T-cell (primary cell): ENCODE measurements at regions not wholly inside any gene's neighbourhood (a gene's known extent, or its start where the extent isn't known, plus 50 kb on each side); places are given as distances from the start of the nearest gene placed in this dataset.

Source experiments
- ATAC-seq, 4 experiments: fragments of 200-7000 bp in 3 of 4; fragments of 150-1000 bp in 1 of 4; cut with Tn5 transposase; replicated peaks in 1 of 4; 1 replicate in 3 of 4; 2 replicates in 1 of 4; pipeline ENCODE4 v1.10.0; 2021; ENCODE audit warnings: moderate library complexity in 3 of 4, mild to moderate bottlenecking in 2 of 4, moderate number of reproducible peaks in 1 of 4
- CTCF ChIA-PET, 2 donors: fragments of 300-600 bp; sonication (Branson Sonifier 250); formaldehyde crosslinking; loops; one replicate each; lab custom pipeline; 2022; ENCODE audit warnings: antibody characterized with exemption in 2 of 2; lab: Charles Lee
- POLR2A ChIA-PET, 2 donors: fragments of 300-600 bp; sonication (Branson Sonifier 250); formaldehyde crosslinking; loops; one replicate each; lab custom pipeline; 2022; ENCODE audit warnings: antibody characterized with exemption in 2 of 2; lab: Charles Lee
- DNase-seq, 35 experiments: peaks; one replicate each; pipeline versions ENCODE4 v3.0.0 to v3.0.0-alpha.2; 2013 to 2023
- H3K27ac ChIP-seq: one replicate; pipeline ENCODE4 v1.5.1; 2013; ENCODE audit warnings: low read length
- H3K27me3 ChIP-seq, 2 experiments: replicated peaks in 1 of 2; 1 replicate in 1 of 2; 2 replicates in 1 of 2; pipeline versions ENCODE4 v1.6.1 to v1.7.0; 2013; ENCODE audit warnings: low read length in 1 of 2, mixed read lengths in 1 of 2; ENCODE audit not compliant: control insufficient read depth in 2 of 2, insufficient read depth in 2 of 2; ENCODE audit errors: extremely low read depth in 1 of 2
- H3K36me3 ChIP-seq, 2 donors: 1 replicate in 1 of 2; 2 replicates in 1 of 2; pipeline versions ENCODE4 v1.6.1 to v1.7.0; 2013; ENCODE audit warnings: low read length in 1 of 2; ENCODE audit not compliant: control insufficient read depth in 2 of 2, insufficient read depth in 1 of 2; ENCODE audit errors: extremely low read depth in 1 of 2
- H3K4me1 ChIP-seq, 2 experiments: 1 replicate in 1 of 2; 2 replicates in 1 of 2; pipeline versions ENCODE4 v1.6.1 to v1.7.0; 2013; ENCODE audit warnings: low read length in 2 of 2, mixed read lengths in 1 of 2; ENCODE audit not compliant: insufficient read depth in 2 of 2, control insufficient read depth in 1 of 2; ENCODE audit errors: extremely low read depth in 1 of 2
- H3K4me3 ChIP-seq, 2 donors: 1 replicate in 1 of 2; 2 replicates in 1 of 2; pipeline versions ENCODE4 v1.5.1 to v1.7.0; 2013; ENCODE audit warnings: mild to moderate bottlenecking in 2 of 2, low read length in 1 of 2, moderate library complexity in 1 of 2; ENCODE audit not compliant: control insufficient read depth in 1 of 2; ENCODE audit errors: extremely low read depth in 1 of 2
- H3K9me3 ChIP-seq: 2 replicates; pipeline ENCODE4 v1.7.0; 2013
- H3K27ac Mint-ChIP-seq, 2 donors: one replicate each; pipeline ENCODE4 v1.8.0; 2020 to 2021; ENCODE audit warnings: mild to moderate bottlenecking in 2 of 2, mixed read lengths in 2 of 2
- H3K27me3 Mint-ChIP-seq, 2 donors: one replicate each; pipeline ENCODE4 v1.8.0; 2021 to 2022; ENCODE audit warnings: mixed read lengths in 2 of 2
- H3K36me3 Mint-ChIP-seq: one replicate; pipeline ENCODE4 v1.8.0; 2021; ENCODE audit warnings: mixed read lengths
- H3K4me1 Mint-ChIP-seq, 3 donors: one replicate each; pipeline ENCODE4 v1.8.0; 2020 to 2022; ENCODE audit warnings: mixed read lengths in 3 of 3, mild to moderate bottlenecking in 1 of 3
- H3K4me3 Mint-ChIP-seq, 3 donors: one replicate each; pipeline ENCODE4 v1.8.0; 2020 to 2022; ENCODE audit warnings: mild to moderate bottlenecking in 3 of 3, mixed read lengths in 3 of 3, moderate library complexity in 3 of 3
- H3K9me3 Mint-ChIP-seq, 3 donors: one replicate each; pipeline ENCODE4 v1.8.0; 2020 to 2022; ENCODE audit warnings: mixed read lengths in 3 of 3
- WGBS: methylation state at CpG from one replicate; pipeline ENCODE4 v1.1.5; 2013; ENCODE audit warnings: missing lambda C conversion rate; ENCODE audit not compliant: insufficient coverage; 5-methylcytosine and 5-hydroxymethylcytosine counted together

GRCh38 chr15:99481951-99482230 lies 83.9 kb upstream of the MEF2A start:
- no peak overlapping the region for H3K27ac Mint-ChIP-seq
- H3K27me3 Mint-ChIP-seq, result peaks cover 0 to 9% of the 10 kb centered on the region in 2 donors
- peaks cover 23 to 37% (median 29%) of the 10 kb centered on the region in 3 donors for H3K4me1 Mint-ChIP-seq

GRCh38 chr15:99482993-99483392 lies 82.8 kb upstream of the MEF2A start:
- POLR2A ChIA-PET, result no interaction called here
- no CpG with 5 or more reads among the region's 4 CpGs for WGBS

More at GRCh38 chr15:99481951-99482230, 83.9 kb upstream of the MEF2A start:
- ATAC-seq (no peak), DNase-seq (no peak)
- Histone ChIP-seq H3K27me3 (peaks cover 0 to 14% of the 10 kb centered on the region in 2 experiments), H3K27ac (no peak overlapping the region), H3K9me3 (no peaks in the 10 kb centered on the region), H3K36me3 (no peaks in the 10 kb centered on the region), H3K4me3 (no peak overlapping the region), H3K4me1 (peaks cover 28 to 34% of the 10 kb centered on the region in 2 experiments)
- no peaks in the 10 kb centered on the region for H3K36me3 Mint-ChIP-seq
- no peaks in the 10 kb centered on the region for H3K9me3 Mint-ChIP-seq
- CTCF ChIA-PET, result interaction anchor here in 1 of 2 donors (0.5 kb wide), 1 partner anchor 57 kb away, joined by 4 read pairs; no protein-coding TSS in a partner anchor
- POLR2A ChIA-PET, result no interaction called here
- whole genome bisulfite sequencing, result no CpG with 5 or more reads among the region's 2 CpGs
- H3K4me3 Mint-ChIP-seq, result no peak overlapping the region

GRCh38 chr15:99485153-99485961 lies 80.4 kb upstream of the MEF2A start:
- Histone ChIP-seq H3K27me3 (peaks cover 0 to 16% of the 10 kb centered on the region in 2 experiments), H3K36me3 (no peaks in the 10 kb centered on the region), H3K4me1 (peaks cover 16 to 22% of the 10 kb centered on the region in 2 experiments), H3K9me3 (no peaks in the 10 kb centered on the region), H3K4me3 (peak overlapping the region in 1 of 2 donors; percentile 15), H3K27ac (no peak overlapping the region)
- Mint-ChIP-seq H3K27ac (peak overlapping the region; percentile 56 to 67), H3K4me3 (peak overlapping the region; percentile 65 to 79 (median 71)), H3K4me1 (peaks cover 20 to 23% (median 21%) of the 10 kb centered on the region in 3 donors), H3K9me3 (no peaks in the 10 kb centered on the region), H3K36me3 (no peaks in the 10 kb centered on the region), H3K27me3 (peaks cover 0 to 19% of the 10 kb centered on the region in 2 donors)
- ChIA-PET CTCF (no interaction called here), POLR2A (interaction anchor here in 1 of 2 donors (1.0 kb wide), 1 partner anchor 136 kb away, joined by 3 read pairs; no protein-coding TSS in a partner anchor)
- DNase-seq (no peak), ATAC-seq (peak; percentile 31 to 45 (median 36))
- 27% methylated on average over 6 of the region's 11 CpGs for WGBS

More at GRCh38 chr15:99482993-99483392, 82.8 kb upstream of the MEF2A start:
- peaks cover 22 to 31% (median 27%) of the 10 kb centered on the region in 3 donors for H3K4me1 Mint-ChIP-seq
- ATAC-seq (no peak), DNase-seq (no peak)
- CTCF ChIA-PET, result no interaction called here
- Histone ChIP-seq H3K4me3 (no peak overlapping the region), H3K27ac (no peak overlapping the region), H3K9me3 (no peaks in the 10 kb centered on the region), H3K27me3 (peaks cover 0 to 16% of the 10 kb centered on the region in 2 experiments), H3K36me3 (no peaks in the 10 kb centered on the region), H3K4me1 (peaks cover 19 to 27% of the 10 kb centered on the region in 2 experiments)
- H3K9me3 Mint-ChIP-seq, result no peaks in the 10 kb centered on the region
- H3K27ac Mint-ChIP-seq, result no peak overlapping the region
- no peak overlapping the region for H3K4me3 Mint-ChIP-seq
- peaks cover 0 to 14% of the 10 kb centered on the region in 2 donors for H3K27me3 Mint-ChIP-seq
- no peaks in the 10 kb centered on the region for H3K36me3 Mint-ChIP-seq

- Mint-ChIP-seq H3K27me3 (peaks cover 0 to 20% of the 10 kb centered on the region in 2 donors), H3K4me1 (peaks cover 20 to 22% (median 21%) of the 10 kb centered on the region in 3 donors), H3K9me3 (no peaks in the 10 kb centered on the region), H3K27ac (peak overlapping the region; percentile 56 to 67), H3K4me3 (peak overlapping the region; percentile 65 to 79 (median 71)), H3K36me3 (no peaks in the 10 kb centered on the region)
- CTCF ChIA-PET, result no interaction called here
- DNase-seq (no peak), ATAC-seq (peak in 3 of 4 experiments; percentile 15 to 35 (median 34))
- Histone ChIP-seq H3K27ac (no peak overlapping the region), H3K27me3 (peaks cover 0 to 19% of the 10 kb centered on the region in 2 experiments), H3K4me1 (peaks cover 16 to 22% of the 10 kb centered on the region in 2 experiments), H3K9me3 (no peaks in the 10 kb centered on the region), H3K4me3 (peak overlapping the region; percentile 19 to 36), H3K36me3 (no peaks in the 10 kb centered on the region)
- 42% methylated on average over 9 of the region's 9 CpGs for WGBS
- POLR2A ChIA-PET, result interaction anchor here in 1 of 2 donors (1.0 kb wide), 1 partner anchor 137 kb away, joined by 3 read pairs; no protein-coding TSS in a partner anchor
These were observed 79.8 kb upstream of the MEF2A start for GRCh38 chr15:99485992-99486370.

- H3K36me3 Mint-ChIP-seq, result no peaks in the 10 kb centered on the region
- Histone ChIP-seq H3K27ac (no peak overlapping the region), H3K27me3 (peaks cover 0 to 19% of the 10 kb centered on the region in 2 experiments), H3K4me3 (peak overlapping the region; percentile 19 to 36), H3K36me3 (no peaks in the 10 kb centered on the region), H3K4me1 (peaks cover 16 to 22% of the 10 kb centered on the region in 2 experiments), H3K9me3 (no peaks in the 10 kb centered on the region)
- H3K27me3 Mint-ChIP-seq, result peaks cover 0 to 21% of the 10 kb centered on the region in 2 donors
- peak overlapping the region; percentile 65 to 79 (median 71) for H3K4me3 Mint-ChIP-seq
- CTCF ChIA-PET, result no interaction called here
- ATAC-seq (peak; percentile 41 to 53 (median 46)), DNase-seq (peak in 1 of 35 experiments; percentile 19)
- H3K27ac Mint-ChIP-seq, result no peak overlapping the region
- POLR2A ChIA-PET, result interaction anchor here in 1 of 2 donors (1.0 kb wide), 1 partner anchor 138 kb away, joined by 3 read pairs; no protein-coding TSS in a partner anchor
- 36% methylated on average over 26 of the region's 31 CpGs for WGBS
- no peaks in the 10 kb centered on the region for H3K9me3 Mint-ChIP-seq
- H3K4me1 Mint-ChIP-seq, result peaks cover 20 to 21% (median 20%) of the 10 kb centered on the region in 3 donors
These were observed 79.1 kb upstream of the MEF2A start for GRCh38 chr15:99486371-99487336.

GRCh38 chr15:99487337-99487730 lies 78.5 kb upstream of the MEF2A start:
- Mint-ChIP-seq H3K36me3 (no peaks in the 10 kb centered on the region), H3K4me3 (peak overlapping the region in 2 of 3 donors; percentile 32 to 79), H3K27me3 (peaks cover 0 to 21% of the 10 kb centered on the region in 2 donors), H3K4me1 (peaks cover 20 to 21% (median 20%) of the 10 kb centered on the region in 3 donors), H3K27ac (no peak overlapping the region), H3K9me3 (no peaks in the 10 kb centered on the region)
- Histone ChIP-seq H3K27ac (no peak overlapping the region), H3K4me1 (peaks cover 16 to 22% of the 10 kb centered on the region in 2 experiments), H3K27me3 (peaks cover 0 to 22% of the 10 kb centered on the region in 2 experiments), H3K36me3 (no peaks in the 10 kb centered on the region), H3K4me3 (no peak overlapping the region), H3K9me3 (no peaks in the 10 kb centered on the region)
- POLR2A ChIA-PET, result no interaction called here
- DNase-seq (no peak), ATAC-seq (no peak)
- CTCF ChIA-PET, result no interaction called here
- WGBS, result 92% methylated on average over 4 of the region's 5 CpGs
